Endodermal cell (in vitro differentiated cells): ENCODE measurements at regions not wholly inside any gene's neighbourhood (a gene's known extent, or its start where the extent isn't known, plus 50 kb on each side); places are given as distances from the start of the nearest gene placed in this dataset.

Experiments
- DNase-seq: peaks from one replicate; pipeline ENCODE4 v3.0.0-alpha.2; 2017
- H3K27ac ChIP-seq: 2 replicates; pipeline ENCODE4 v1.5.1; 2013; ENCODE audit warnings: mild to moderate bottlenecking, low read depth, low read length, moderate library complexity
- H3K27me3 ChIP-seq: 2 replicates; pipeline ENCODE4 v1.6.1; 2013; ENCODE audit warnings: mild to moderate bottlenecking, low read length, moderate library complexity; ENCODE audit not compliant: insufficient read depth, control insufficient read depth, poor library complexity, severe bottlenecking
- H3K36me3 ChIP-seq: 2 replicates; pipeline ENCODE4 v1.7.0; 2013; ENCODE audit warnings: mild to moderate bottlenecking, low read length, moderate library complexity; ENCODE audit not compliant: control insufficient read depth, insufficient read depth
- H3K4me1 ChIP-seq: one replicate; pipeline ENCODE4 v1.7.0; 2013; ENCODE audit warnings: low read length; ENCODE audit not compliant: control insufficient read depth, insufficient read depth
- H3K4me3 ChIP-seq: 2 replicates; pipeline ENCODE4 v1.5.1; 2013; ENCODE audit warnings: mild to moderate bottlenecking, low read length, moderate library complexity
- H3K9ac ChIP-seq: 2 replicates; pipeline ENCODE4 v1.6.1; 2013; ENCODE audit warnings: mild to moderate bottlenecking, low read length, moderate library complexity; ENCODE audit not compliant: poor library complexity, severe bottlenecking; ENCODE audit errors: extremely low read depth
- H3K9me3 ChIP-seq: 2 replicates; pipeline ENCODE4 v1.6.1; 2013; ENCODE audit warnings: mild to moderate bottlenecking, low read length, moderate library complexity; ENCODE audit not compliant: control insufficient read depth
- H3K27ac Mint-ChIP-seq: 2 replicates; pipeline ENCODE4 v1.8.0; 2020; ENCODE audit warnings: mixed read lengths
- H3K27me3 Mint-ChIP-seq: 2 replicates; pipeline ENCODE4 v1.8.0; 2021; ENCODE audit warnings: mild to moderate bottlenecking, mixed read lengths; ENCODE audit not compliant: insufficient read depth
- H3K36me3 Mint-ChIP-seq: 2 replicates; pipeline ENCODE4 v1.8.0; 2020; ENCODE audit warnings: low read depth, mixed read lengths
- H3K4me1 Mint-ChIP-seq: 2 replicates; pipeline ENCODE4 v1.8.0; 2020; ENCODE audit warnings: mixed read lengths
- H3K4me3 Mint-ChIP-seq: 2 replicates; pipeline ENCODE4 v1.8.0; 2020; ENCODE audit warnings: mild to moderate bottlenecking, moderate library complexity, mixed read lengths
- H3K9me3 Mint-ChIP-seq: 2 replicates; pipeline ENCODE4 v1.8.0; 2020; ENCODE audit warnings: mild to moderate bottlenecking, mixed read lengths
- CTCF ChIP-seq: fragments of 200-600 bp; sonication (generic); conservative IDR thresholded peaks from 2 replicates; pipeline ENCODE4 v1.5.0; 2021; ENCODE audit warnings: antibody characterized with exemption, mild to moderate bottlenecking
- WGBS, 2 experiments: methylation state at CpG; one replicate each; pipeline versions ENCODE4 v1.1.5 to v1.1.7; 2013; ENCODE audit warnings: missing lambda C conversion rate in 2 of 2, mixed read lengths in 1 of 2; ENCODE audit not compliant: insufficient coverage in 1 of 2, insufficient read length in 1 of 2; 5-methylcytosine and 5-hydroxymethylcytosine counted together

GRCh38 chr3:176807938-176808337 lies 389.3 kb downstream of the TBL1XR1 start:
- H3K36me3 Mint-ChIP-seq = peaks cover 2% of the 10 kb centered on the region
- Histone ChIP-seq H3K4me3 (no peak overlapping the region), H3K4me1 (no peaks in the 10 kb centered on the region), H3K27me3 (no peaks in the 10 kb centered on the region), H3K36me3 (no peaks in the 10 kb centered on the region), H3K9me3 (peaks cover 4% of the 10 kb centered on the region), H3K9ac (no peak overlapping the region), H3K27ac (no peak overlapping the region)
- no peak for DNase-seq
- no peak for TF ChIP-seq CTCF
- no peak overlapping the region for H3K4me3 Mint-ChIP-seq
- peaks cover 13% of the 10 kb centered on the region for H3K4me1 Mint-ChIP-seq
- H3K9me3 Mint-ChIP-seq = peaks cover 3% of the 10 kb centered on the region
- H3K27ac Mint-ChIP-seq = no peak overlapping the region
- H3K27me3 Mint-ChIP-seq = no peaks in the 10 kb centered on the region
- 77 to 78% methylated on average over 2 of the region's 2 CpGs for WGBS, 2 experiments

GRCh38 chr3:176799675-176800074 lies 397.6 kb downstream of the TBL1XR1 start:
- Histone ChIP-seq H3K27ac (no peak overlapping the region), H3K36me3 (no peaks in the 10 kb centered on the region), H3K27me3 (no peaks in the 10 kb centered on the region), H3K9ac (no peak overlapping the region), H3K4me3 (no peak overlapping the region), H3K4me1 (peaks cover 6% of the 10 kb centered on the region), H3K9me3 (peaks cover 23% of the 10 kb centered on the region)
- TF ChIP-seq CTCF = no peak
- Mint-ChIP-seq H3K27me3 (no peaks in the 10 kb centered on the region), H3K4me3 (no peak overlapping the region), H3K9me3 (peaks cover 10% of the 10 kb centered on the region), H3K27ac (no peak overlapping the region), H3K4me1 (peaks cover 37% of the 10 kb centered on the region), H3K36me3 (peaks cover 3% of the 10 kb centered on the region)
- DNase-seq = no peak
- 72 to 88% methylated on average over 1 to 2 of the region's 2 CpGs for WGBS, 2 experiments

GRCh38 chr3:176798680-176799079 lies 398.6 kb downstream of the TBL1XR1 start:
- Mint-ChIP-seq H3K9me3 (peaks cover 10% of the 10 kb centered on the region), H3K36me3 (peaks cover 3% of the 10 kb centered on the region), H3K4me3 (no peak overlapping the region), H3K27me3 (no peaks in the 10 kb centered on the region), H3K27ac (no peak overlapping the region), H3K4me1 (peaks cover 45% of the 10 kb centered on the region)
- Histone ChIP-seq H3K4me1 (peaks cover 13% of the 10 kb centered on the region), H3K27ac (no peak overlapping the region), H3K4me3 (no peak overlapping the region), H3K9me3 (peaks cover 23% of the 10 kb centered on the region), H3K36me3 (no peaks in the 10 kb centered on the region), H3K27me3 (no peaks in the 10 kb centered on the region), H3K9ac (no peak overlapping the region)
- WGBS, 2 experiments = 75 to 86% methylated on average over 1 of the region's 1 CpG
- no peak for TF ChIP-seq CTCF
- DNase-seq = no peak
